ENCODE measurements at regions not wholly inside any gene's neighbourhood (a gene's known extent, or its start where the extent isn't known, plus 50 kb on each side); places are given as distances from the start of the nearest gene placed in this dataset.

DNA sequence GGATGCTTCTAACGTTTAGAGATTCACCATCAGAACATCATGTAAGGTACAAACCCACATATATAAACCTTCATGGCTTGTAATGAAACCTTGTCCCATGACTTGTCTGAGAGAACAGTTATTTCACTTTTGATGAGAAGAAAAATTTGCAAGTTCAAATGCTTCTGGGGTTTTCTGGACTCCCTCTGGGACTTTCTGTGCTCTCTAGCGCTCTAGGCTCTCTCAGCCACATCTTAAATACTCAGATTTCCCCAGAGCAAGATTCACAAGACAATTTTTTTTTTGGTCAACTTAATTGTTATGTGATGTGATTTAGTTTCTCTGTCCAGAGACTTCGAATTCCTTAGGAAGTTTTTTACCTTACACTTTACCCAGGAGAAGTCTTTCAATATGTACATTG, 282.8 kb upstream of the EDNRB start:
- TF ChIP-seq, protein P1, sequence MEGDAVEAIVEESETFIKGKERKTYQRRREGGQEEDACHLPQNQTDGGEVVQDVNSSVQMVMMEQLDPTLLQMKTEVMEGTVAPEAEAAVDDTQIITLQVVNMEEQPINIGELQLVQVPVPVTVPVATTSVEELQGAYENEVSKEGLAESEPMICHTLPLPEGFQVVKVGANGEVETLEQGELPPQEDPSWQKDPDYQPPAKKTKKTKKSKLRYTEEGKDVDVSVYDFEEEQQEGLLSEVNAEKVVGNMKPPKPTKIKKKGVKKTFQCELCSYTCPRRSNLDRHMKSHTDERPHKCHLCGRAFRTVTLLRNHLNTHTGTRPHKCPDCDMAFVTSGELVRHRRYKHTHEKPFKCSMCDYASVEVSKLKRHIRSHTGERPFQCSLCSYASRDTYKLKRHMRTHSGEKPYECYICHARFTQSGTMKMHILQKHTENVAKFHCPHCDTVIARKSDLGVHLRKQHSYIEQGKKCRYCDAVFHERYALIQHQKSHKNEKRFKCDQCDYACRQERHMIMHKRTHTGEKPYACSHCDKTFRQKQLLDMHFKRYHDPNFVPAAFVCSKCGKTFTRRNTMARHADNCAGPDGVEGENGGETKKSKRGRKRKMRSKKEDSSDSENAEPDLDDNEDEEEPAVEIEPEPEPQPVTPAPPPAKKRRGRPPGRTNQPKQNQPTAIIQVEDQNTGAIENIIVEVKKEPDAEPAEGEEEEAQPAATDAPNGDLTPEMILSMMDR (IDR thresholded peaks at IDR 0.05; ENCODE audit: unreplicated experiment in 3 of 3), result no peak
- H3K4me1 Mint-ChIP-seq, result no peaks in the 10 kb centered on the region
- no peaks in the 10 kb centered on the region for H3K36me3 Mint-ChIP-seq (ENCODE audit: low read depth)
- no peaks in the 10 kb centered on the region for H3K9me3 Mint-ChIP-seq
- no peak overlapping the region for H3K4me3 Mint-ChIP-seq
- no peak overlapping the region for H3K27ac Mint-ChIP-seq
- no peaks in the 10 kb centered on the region for H3K27me3 Mint-ChIP-seq (ENCODE audit: low read depth)

DNA sequence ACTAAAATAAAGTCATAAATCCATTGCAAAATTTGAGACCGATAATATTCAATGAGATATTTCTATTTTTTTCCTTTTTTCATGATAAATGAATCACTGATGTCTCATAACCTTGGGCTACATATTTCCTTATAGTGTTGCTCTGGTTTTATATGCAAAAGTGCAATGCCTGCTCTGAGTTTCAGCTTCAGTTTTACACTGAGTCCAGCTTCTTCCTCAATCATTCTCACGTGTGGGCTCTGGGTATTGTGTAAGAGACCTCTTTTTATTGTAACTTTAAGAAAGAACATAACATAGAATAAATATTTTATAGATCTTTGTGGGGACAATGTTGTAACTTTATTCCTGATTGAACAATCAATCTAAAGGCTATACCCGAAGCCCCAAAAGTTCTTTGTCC, 280.2 kb upstream of the EDNRB start:
- no peaks in the 10 kb centered on the region for H3K4me1 Mint-ChIP-seq
- no peaks in the 10 kb centered on the region for H3K9me3 Mint-ChIP-seq
- H3K36me3 Mint-ChIP-seq (ENCODE audit: low read depth), result no peaks in the 10 kb centered on the region
- no peaks in the 10 kb centered on the region for H3K27me3 Mint-ChIP-seq (ENCODE audit: low read depth)
- TF ChIP-seq, protein P1 (IDR thresholded peaks at IDR 0.05; ENCODE audit: unreplicated experiment in 3 of 3), result no peak
- no peak overlapping the region for H3K27ac Mint-ChIP-seq
- no peak overlapping the region for H3K4me3 Mint-ChIP-seq

DNA sequence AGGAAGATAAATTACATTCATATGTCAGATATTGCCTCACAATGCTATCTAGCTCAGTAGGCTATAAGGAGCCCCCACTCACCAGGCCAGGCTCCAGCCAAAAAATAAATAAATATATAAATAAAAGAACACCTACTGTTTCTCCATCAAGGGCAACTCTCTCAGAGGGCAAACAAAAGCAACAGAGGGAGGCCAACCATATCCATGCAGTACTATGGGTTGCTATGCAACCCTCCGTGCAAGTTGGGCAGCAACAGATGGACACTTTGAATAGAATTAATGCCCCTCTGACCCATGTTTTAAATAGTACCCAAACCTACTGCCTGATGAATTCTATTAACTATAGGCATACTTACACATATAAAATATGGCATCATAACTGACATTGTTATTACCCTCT, 279.8 kb upstream of the EDNRB start:
- H3K9me3 Mint-ChIP-seq, result no peaks in the 10 kb centered on the region
- H3K36me3 Mint-ChIP-seq (ENCODE audit: low read depth), result no peaks in the 10 kb centered on the region
- H3K27me3 Mint-ChIP-seq (ENCODE audit: low read depth), result no peaks in the 10 kb centered on the region
- no peaks in the 10 kb centered on the region for H3K4me1 Mint-ChIP-seq
- TF ChIP-seq, protein P1 (IDR thresholded peaks at IDR 0.05; ENCODE audit: unreplicated experiment in 3 of 3), result no peak
- no peak overlapping the region for H3K27ac Mint-ChIP-seq
- no peak overlapping the region for H3K4me3 Mint-ChIP-seq

DNA sequence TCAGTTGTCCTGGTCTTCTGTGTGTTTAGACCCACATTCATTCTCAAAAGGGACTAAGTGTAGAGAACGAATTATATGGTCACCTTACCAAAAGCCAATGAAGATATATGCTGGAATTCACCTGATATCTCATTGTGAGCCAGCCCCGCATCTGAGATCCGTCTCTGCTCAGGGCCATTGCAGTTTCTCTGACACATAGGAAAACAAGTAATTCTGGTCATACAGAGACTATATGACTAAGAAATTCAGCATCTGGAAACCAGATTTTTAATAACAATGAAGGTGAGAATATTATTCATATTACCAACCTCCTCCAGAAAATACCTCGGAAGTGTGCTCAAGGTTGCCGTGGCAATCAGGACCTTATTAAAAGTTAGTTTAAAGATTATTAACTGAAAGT, 278.6 kb upstream of the EDNRB start:
- Mint-ChIP-seq H3K36me3 (ENCODE audit: low read depth) (no peaks in the 10 kb centered on the region), H3K4me3 (no peak overlapping the region), H3K27me3 (ENCODE audit: low read depth) (no peaks in the 10 kb centered on the region), H3K4me1 (no peaks in the 10 kb centered on the region), H3K9me3 (no peaks in the 10 kb centered on the region), H3K27ac (no peak overlapping the region)
- TF ChIP-seq, protein P1 (IDR thresholded peaks at IDR 0.05; ENCODE audit: unreplicated experiment in 3 of 3), result no peak

DNA sequence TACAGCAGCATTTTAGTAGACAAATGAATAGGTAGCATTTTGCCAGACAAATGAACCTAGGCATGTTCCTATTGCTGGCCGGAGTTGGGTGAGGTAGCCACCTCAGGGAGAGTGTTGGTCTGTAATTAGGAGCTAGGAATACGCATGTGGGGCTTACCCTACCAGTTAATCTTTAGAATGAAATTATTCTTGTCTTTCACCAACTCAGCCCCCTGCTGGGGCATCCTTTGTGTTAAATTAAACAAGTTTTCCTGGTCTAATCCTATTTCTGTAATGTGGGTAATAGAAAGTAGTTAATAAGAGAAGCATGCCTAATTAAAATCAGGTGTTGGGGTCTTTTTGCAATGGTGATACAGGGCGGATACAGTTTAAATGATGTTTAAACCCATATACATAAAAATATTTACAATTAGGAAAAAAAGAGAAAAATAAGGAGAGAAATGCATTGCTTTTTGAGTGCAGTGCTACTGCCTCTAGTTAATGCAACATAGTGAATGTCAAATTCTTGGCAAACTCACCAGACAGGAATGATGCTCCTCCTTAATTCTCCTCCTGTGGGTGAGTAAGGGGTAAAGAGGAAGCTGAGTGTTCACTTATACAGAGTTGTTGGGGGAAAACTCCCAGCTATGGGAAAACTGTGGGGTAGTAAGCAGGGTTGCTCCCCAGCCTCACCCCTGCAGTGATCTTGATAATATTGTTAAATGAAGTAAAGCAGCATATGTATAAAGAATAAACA, 276.4 kb upstream of the EDNRB start:
- TF ChIP-seq, protein P1 (IDR thresholded peaks at IDR 0.05; ENCODE audit: unreplicated experiment in 3 of 3), result no peak
- H3K36me3 Mint-ChIP-seq (ENCODE audit: low read depth), result no peaks in the 10 kb centered on the region
- no peaks in the 10 kb centered on the region for H3K27me3 Mint-ChIP-seq (ENCODE audit: low read depth)
- no peaks in the 10 kb centered on the region for H3K4me1 Mint-ChIP-seq
- H3K4me3 Mint-ChIP-seq, result no peak overlapping the region
- H3K27ac Mint-ChIP-seq, result no peak overlapping the region
- H3K9me3 Mint-ChIP-seq, result no peaks in the 10 kb centered on the region

DNA sequence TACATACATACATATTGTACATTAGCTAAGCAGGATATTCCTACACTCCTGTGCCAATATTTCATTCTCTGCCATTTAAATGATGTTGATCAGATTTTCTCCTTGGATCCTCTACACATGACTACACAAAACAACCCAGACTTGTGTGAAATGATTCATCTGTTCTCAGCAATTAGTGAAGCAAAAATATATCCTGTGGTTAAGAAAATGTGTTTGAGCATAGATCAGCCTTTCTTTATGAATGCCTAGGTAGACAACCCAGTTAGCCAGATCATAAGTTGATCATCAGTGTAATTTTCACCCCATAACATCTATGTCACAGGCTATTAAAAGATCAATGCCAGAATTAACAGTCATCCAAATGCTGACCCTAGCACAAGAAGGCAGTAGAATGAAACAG, 275.2 kb upstream of the EDNRB start:
- TF ChIP-seq, protein P1 (IDR thresholded peaks at IDR 0.05; ENCODE audit: unreplicated experiment in 3 of 3), result no peak
- Mint-ChIP-seq H3K4me1 (no peaks in the 10 kb centered on the region), H3K36me3 (ENCODE audit: low read depth) (no peaks in the 10 kb centered on the region), H3K27ac (no peak overlapping the region), H3K4me3 (no peak overlapping the region), H3K27me3 (ENCODE audit: low read depth) (no peaks in the 10 kb centered on the region), H3K9me3 (no peaks in the 10 kb centered on the region)

Measured in nephron (organoid).